HG02870 (cell line): ENCODE measurements at regions not wholly inside any gene's neighbourhood (a gene's known extent, or its start where the extent isn't known, plus 50 kb on each side); places are given as distances from the start of the nearest gene placed in this dataset.

ENCODE experiments used
- ATAC-seq: cut with Tn5 transposase; IDR thresholded peaks from one replicate; pipeline ENCODE4 v1.9.1; 2021; ENCODE audit warnings: mild to moderate bottlenecking, moderate library complexity; ENCODE audit not compliant: unreplicated experiment

DNA sequence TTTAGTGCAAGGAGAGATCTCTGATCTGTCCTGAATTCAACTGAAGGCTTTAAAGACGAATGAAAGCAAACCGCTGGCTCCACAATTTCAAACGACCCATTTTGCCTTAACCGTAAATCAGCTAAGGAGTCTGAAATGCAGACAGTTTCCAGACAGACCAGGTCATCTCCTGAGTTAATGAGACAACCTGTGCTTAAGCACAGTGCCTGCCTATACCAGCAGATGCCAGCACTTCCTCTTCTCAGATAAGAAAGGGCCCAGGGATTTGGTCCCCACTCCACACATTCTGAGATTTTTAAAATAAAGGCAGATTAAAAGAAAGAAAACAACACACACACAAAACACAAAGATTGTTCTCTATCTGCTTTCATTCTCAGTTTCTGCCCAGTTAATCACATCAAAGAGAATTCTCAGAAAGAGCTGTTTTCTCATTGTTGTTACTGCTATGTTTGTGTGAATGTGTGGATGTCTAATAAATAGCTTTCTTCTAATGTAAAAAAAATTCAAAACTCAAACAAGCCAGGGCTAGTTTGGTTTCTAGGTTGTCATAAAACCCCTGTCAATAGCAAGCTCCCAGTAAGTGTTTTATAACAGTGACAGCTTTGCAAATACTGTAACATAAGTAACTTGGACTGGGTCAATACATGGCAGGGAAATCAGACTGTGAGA, 157.7 kb upstream of the SLC24A2 start:
- peak; percentile 69 for ATAC-seq

- no peak for ATAC-seq
These were observed 153.0 kb upstream of the SLC24A2 start for GRCh38 chr9:19941874-19942273.

GRCh38 chr9:19940811-19941535, 152.1 kb upstream of the SLC24A2 start:
- ATAC-seq, result no peak

DNA sequence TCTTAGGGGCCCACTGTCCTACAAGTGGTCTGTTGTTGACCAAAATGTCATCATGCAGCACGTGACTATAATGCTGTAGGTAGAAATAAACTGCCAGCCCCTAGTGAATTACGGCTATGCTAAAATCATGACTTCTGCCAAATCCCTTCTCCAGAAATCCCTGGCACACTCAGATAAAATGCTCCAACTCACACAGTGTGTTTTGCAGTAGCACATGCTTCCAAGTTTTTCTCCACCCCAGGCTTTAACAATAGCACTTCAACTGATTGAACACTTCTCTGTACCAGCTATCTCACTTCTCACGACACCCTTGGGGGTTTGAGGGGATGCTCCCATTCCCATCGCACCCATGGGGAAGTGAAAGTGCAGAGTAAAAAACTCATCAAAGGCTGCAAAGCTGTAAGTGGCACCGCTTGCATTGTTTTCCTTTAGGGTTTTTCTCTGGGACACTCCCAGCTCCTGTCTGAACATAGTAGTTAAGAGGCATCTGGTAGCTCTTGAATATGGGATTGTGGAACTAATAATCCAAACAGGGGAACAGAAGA, 151.0 kb upstream of the SLC24A2 start:
- no peak for ATAC-seq

DNA sequence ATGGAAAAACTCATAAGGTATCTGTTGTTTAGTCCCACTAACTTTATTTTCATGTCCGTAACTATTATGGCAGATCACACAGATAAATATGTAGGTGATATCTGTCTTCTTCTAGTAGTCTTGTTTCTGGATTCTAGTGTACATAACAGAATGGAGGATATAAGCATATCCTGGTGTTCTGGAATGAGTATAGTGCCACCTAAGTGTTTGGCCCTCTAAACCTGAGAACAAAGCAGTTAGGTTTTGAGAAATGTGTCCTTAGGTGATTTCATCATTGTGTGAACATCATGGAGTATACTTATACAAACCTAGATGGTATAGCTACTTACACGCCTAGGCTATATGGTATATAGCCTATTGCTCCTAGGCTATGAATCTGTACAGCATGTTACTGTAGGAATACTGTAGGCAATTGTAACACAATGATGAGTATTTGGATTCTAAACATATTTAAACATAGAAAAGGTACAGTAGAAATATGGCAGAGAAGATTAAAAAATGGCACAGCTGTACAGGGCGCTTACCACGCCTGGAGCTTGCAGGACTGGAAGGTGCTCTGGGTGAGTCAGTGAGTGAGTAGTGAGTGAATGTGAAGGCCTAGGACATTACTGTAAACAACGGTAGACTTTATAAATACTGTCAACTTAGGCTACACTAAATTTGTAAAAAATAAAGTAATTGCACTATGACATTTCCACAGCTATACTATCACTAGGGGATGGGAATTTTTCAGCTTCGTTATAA, 150.3 kb upstream of the SLC24A2 start:
- ATAC-seq, result no peak

- ATAC-seq, result no peak
These were observed 148.3 kb upstream of the SLC24A2 start for GRCh38 chr9:19937121-19937520.

DNA sequence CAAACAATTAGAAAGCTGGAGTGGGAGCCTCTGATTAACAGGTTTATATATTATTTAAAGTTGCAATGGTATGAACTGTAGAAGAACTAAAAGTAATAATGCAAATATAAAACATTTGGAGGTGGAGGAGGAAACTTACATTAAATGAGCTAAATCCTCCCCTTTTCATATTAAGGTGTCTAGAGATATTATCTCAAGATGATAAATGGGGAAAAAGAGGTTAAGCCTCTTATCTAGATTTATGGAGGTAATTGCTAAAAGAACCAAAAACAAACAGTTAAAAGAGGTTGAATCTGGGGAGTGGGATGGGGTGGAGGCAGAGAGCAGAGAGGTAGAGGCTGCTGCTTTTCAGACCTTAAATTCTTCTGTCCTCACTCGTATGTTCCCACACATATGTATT, 147.8 kb upstream of the SLC24A2 start:
- ATAC-seq, result no peak

GRCh38 chr9:19935422-19935821, 146.6 kb upstream of the SLC24A2 start:
- ATAC-seq, result no peak

DNA sequence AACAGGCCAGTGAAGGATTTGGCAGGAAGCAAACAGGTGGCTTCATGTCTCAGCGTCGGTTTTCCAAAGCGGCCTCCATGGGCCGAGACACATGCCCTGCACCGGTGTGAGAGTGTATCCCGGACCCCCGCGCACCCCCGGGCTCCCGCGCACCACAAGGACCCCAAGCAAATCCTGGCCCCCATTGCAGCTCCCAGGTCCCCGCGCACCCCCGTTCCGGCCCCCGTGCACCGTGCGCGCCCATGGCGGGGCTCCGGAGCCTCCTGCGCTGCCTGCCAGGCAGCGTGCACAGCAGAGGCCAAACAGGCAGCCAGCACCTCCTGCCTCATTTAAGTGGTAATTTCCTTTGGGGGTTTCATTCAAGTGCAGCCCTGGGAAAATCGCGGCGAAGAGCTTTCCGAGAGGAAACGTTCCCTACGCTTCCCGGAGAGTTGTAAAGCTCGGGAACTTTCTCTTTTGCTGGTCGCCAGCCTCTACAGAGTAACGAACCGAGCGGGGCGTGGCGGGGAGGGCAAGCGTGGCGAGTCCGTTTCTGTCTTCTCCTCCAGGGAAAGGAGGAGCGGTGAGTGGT, 145.5 kb upstream of the SLC24A2 start:
- no peak for ATAC-seq

GRCh38 chr9:19931098-19931890, 142.5 kb upstream of the SLC24A2 start:
- no peak for ATAC-seq

DNA sequence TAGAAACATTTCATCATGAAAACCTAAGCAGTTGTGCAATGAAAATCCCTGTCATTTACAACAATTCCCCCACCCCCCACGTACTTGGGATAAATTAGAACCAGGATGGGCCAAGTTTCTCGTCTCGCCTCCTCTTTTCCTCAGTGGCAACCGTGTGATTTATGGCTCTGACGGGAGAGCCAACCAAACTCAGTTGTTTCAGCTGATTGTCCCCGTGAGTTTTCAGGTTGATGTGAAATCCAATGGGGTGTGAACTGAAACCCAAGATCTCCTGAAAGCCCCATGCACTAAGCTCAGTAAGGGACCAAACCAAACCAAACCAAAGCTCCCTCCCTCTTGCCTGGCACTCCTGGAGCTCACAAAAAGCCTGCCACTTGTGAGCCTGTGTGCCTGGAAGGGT, 138.7 kb upstream of the SLC24A2 start:
- no peak for ATAC-seq

- no peak for ATAC-seq
These were observed 137.9 kb upstream of the SLC24A2 start for GRCh38 chr9:19926774-19927173.

- peak; percentile 94 for ATAC-seq
These were observed 137.1 kb upstream of the SLC24A2 start for GRCh38 chr9:19925674-19926503.

GRCh38 chr9:19924080-19924479, 135.2 kb upstream of the SLC24A2 start:
- no peak for ATAC-seq

DNA sequence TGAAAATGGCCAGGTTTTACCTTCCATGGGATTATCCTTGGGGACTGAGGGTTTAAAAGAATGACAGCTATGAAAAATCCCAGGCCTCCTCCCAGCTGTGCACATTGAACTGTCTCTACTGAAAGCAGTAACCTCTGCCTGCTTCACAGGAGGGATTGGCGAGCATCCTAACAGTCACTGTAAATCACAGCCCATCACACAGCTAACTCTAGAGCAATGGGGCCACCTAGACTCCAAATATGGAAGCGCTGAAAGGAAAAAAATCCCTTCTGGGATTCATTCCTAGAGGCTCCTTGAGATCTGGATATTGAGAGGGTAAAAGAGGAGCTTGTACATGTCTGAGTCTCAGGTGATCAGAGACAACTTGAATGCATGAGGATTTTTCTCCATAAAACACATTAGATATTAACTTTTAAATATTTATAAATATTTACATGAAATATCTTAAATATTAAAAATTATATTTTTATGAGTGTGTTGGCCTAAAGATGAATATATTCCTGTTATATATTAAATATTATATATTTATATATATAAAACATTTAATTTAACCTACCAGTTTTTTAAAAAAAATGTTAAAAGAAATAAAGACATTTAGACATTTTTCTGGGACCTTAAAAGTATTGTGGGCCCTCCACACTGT, 133.8 kb upstream of the SLC24A2 start:
- no peak for ATAC-seq

- no peak for ATAC-seq
These were observed 131.6 kb upstream of the SLC24A2 start for GRCh38 chr9:19920401-19920800.

GRCh38 chr9:19918630-19919029, 129.8 kb upstream of the SLC24A2 start:
- no peak for ATAC-seq

- no peak for ATAC-seq
These were observed 125.2 kb upstream of the SLC24A2 start for GRCh38 chr9:19914044-19914443.

- ATAC-seq, result no peak
These were observed 124.3 kb upstream of the SLC24A2 start for GRCh38 chr9:19913151-19913550.
